Fibroblast of skin of abdomen (primary cell): ENCODE measurements at regions not wholly inside any gene's neighbourhood (a gene's known extent, or its start where the extent isn't known, plus 50 kb on each side); places are given as distances from the start of the nearest gene placed in this dataset.
"Not testable (repeated sequence)": the region's sequence is repeated elsewhere in the genome, so short reads cannot be mapped to it uniquely, and the experiment has no call there.

Source experiments
- DNase-seq: peaks from one replicate; pipeline ENCODE4 v3.0.0-alpha.2; 2013

GRCh38 chr9:82117026-82117811 lies 128.6 kb downstream of the SPATA31D1 start:
- peak; percentile 79 for DNase-seq

GRCh38 chr9:82122731-82123130 lies 134.2 kb downstream of the SPATA31D1 start:
- DNase-seq = no peak

- DNase-seq = peak; percentile 91
Measured at GRCh38 chr9:82124090-82124489, 135.5 kb downstream of the SPATA31D1 start.

GRCh38 chr9:82126256-82126655 lies 137.7 kb downstream of the SPATA31D1 start:
- no peak for DNase-seq

- DNase-seq = no peak
Measured at GRCh38 chr9:82127465-82127864, 138.9 kb downstream of the SPATA31D1 start.

- DNase-seq = no peak
Measured at GRCh38 chr9:82128011-82128696, 139.6 kb downstream of the SPATA31D1 start.

- DNase-seq = no peak
Measured at GRCh38 chr9:82129708-82130107, 141.1 kb downstream of the SPATA31D1 start.

- DNase-seq = no peak
Measured at GRCh38 chr9:82130331-82131042, 141.9 kb downstream of the SPATA31D1 start.

- no peak for DNase-seq
Measured at GRCh38 chr9:82131072-82131471, 142.5 kb downstream of the SPATA31D1 start.

GRCh38 chr9:82132024-82132423 lies 143.5 kb downstream of the SPATA31D1 start:
- no peak for DNase-seq

- DNase-seq = no peak
Measured at GRCh38 chr9:82134010-82134409, 145.4 kb downstream of the SPATA31D1 start.

- no peak for DNase-seq
Measured at GRCh38 chr9:82135106-82135505, 146.5 kb downstream of the SPATA31D1 start.

GRCh38 chr9:82138081-82138480 lies 149.5 kb downstream of the SPATA31D1 start:
- DNase-seq = not testable (repeated sequence)

GRCh38 chr9:82140471-82140870 lies 151.9 kb downstream of the SPATA31D1 start:
- DNase-seq = no peak

GRCh38 chr9:82144803-82145202 lies 156.2 kb downstream of the SPATA31D1 start:
- no peak for DNase-seq

- no peak for DNase-seq
Measured at GRCh38 chr9:82146677-82147076, 158.1 kb downstream of the SPATA31D1 start.

- DNase-seq = peak; percentile 21
Measured at GRCh38 chr9:82147798-82148425, 159.3 kb downstream of the SPATA31D1 start.

- DNase-seq = no peak
Measured at GRCh38 chr9:82148426-82148810, 159.8 kb downstream of the SPATA31D1 start.

- peak; percentile 94 for DNase-seq
Measured at GRCh38 chr9:82148901-82149461, 160.4 kb downstream of the SPATA31D1 start.

GRCh38 chr9:82149501-82149946 lies 161.0 kb downstream of the SPATA31D1 start:
- DNase-seq = no peak

- peak; percentile 71 for DNase-seq
Measured at GRCh38 chr9:82152181-82152580, 163.6 kb downstream of the SPATA31D1 start.

GRCh38 chr9:82153032-82153431 lies 164.5 kb downstream of the SPATA31D1 start:
- no peak for DNase-seq
